ENCODE measurements at regions not wholly inside any gene's neighbourhood (a gene's known extent, or its start where the extent isn't known, plus 50 kb on each side); places are given as distances from the start of the nearest gene placed in this dataset.

GRCh38 chr16:51542981-51543815, 392.1 kb upstream of the SALL1 start:
- H3K4me1 ChIP-seq (ENCODE audit: insufficient read depth, low read length): peaks cover 12% of the 10 kb centered on the region; the same call in 1 of the 2 replicates
- intact Hi-C loops (cut with micrococcal nuclease; ENCODE audit: unreplicated experiment): no loop called here
- no peak overlapping the region for H3K9ac ChIP-seq (ENCODE audit: insufficient read depth, low read depth, low read length)
- no TSS peak for BruUV-seq (replicated peaks)
- ChIA-PET CTCF (ENCODE audit: low intra/inter-chr PET ratio, low total read pairs) (no interaction called here), POLR2A (no interaction called here)
- H4K20me1 ChIP-seq (ENCODE audit: insufficient read depth, low read length): no peaks in the 10 kb centered on the region
- H3K4me3 ChIP-seq (replicated peaks in 1 of 3; ENCODE audit: insufficient read depth in 1 of 3, low read depth in 2 of 3, low read length in 3 of 3): no peak overlapping the region
- no peaks in the 10 kb centered on the region; a peak in 1 of 5 replicates for H3K27me3 ChIP-seq (ENCODE audit: control insufficient read depth in 1 of 2, insufficient read depth in 2 of 2, low read length in 2 of 2)
- no peak for DNase-seq (ENCODE audit: low spot score)
- H3K36me3 ChIP-seq (replicated peaks in 1 of 2; ENCODE audit: control insufficient read depth in 1 of 2, insufficient read depth in 2 of 2, low read length in 2 of 2): no peaks in the 10 kb centered on the region
- H3K79me2 ChIP-seq (ENCODE audit: insufficient read depth, low read length): no peaks in the 10 kb centered on the region
- H3K9me3 ChIP-seq (ENCODE audit: low read length): no peaks in the 10 kb centered on the region
- in situ Hi-C loops (cut with HindIII; ENCODE audit: extremely low pct_ligation_motif_present, low pct_unique_long_range_greater_than_20kb): no loop called here
- FAIRE-seq: no peak
- no peak for TF ChIP-seq SNAPC4 (CRISPR knock-in tag; IDR thresholded peaks at IDR 0.05)
- H3K27ac ChIP-seq (ENCODE audit: extremely low read length, insufficient read depth, low read length): no peak overlapping the region
- ATAC-seq: no peak
- no peak overlapping the region for H3K4me2 ChIP-seq (ENCODE audit: low read depth, low read length)
- H2AFZ ChIP-seq (ENCODE audit: low read length): no peak overlapping the region
- 52% methylated on average over 12 of the region's 12 CpGs for WGBS (ENCODE audit: low lambda C conversion rate)

- H3K4me1 ChIP-seq (ENCODE audit: insufficient read depth, low read length): peaks cover 12% of the 10 kb centered on the region; the same call in 1 of the 2 replicates
- no peaks in the 10 kb centered on the region for H3K36me3 ChIP-seq (replicated peaks in 1 of 2; ENCODE audit: control insufficient read depth in 1 of 2, insufficient read depth in 2 of 2, low read length in 2 of 2)
- no peaks in the 10 kb centered on the region for H3K27me3 ChIP-seq (ENCODE audit: control insufficient read depth in 1 of 2, insufficient read depth in 2 of 2, low read length in 2 of 2)
- H3K9me3 ChIP-seq (ENCODE audit: low read length): no peaks in the 10 kb centered on the region
- no peak for FAIRE-seq
- H3K4me3 ChIP-seq (replicated peaks in 1 of 3; ENCODE audit: insufficient read depth in 1 of 3, low read depth in 2 of 3, low read length in 3 of 3): no peak overlapping the region
- H3K4me2 ChIP-seq (ENCODE audit: low read depth, low read length): no peak overlapping the region
- POLR2A ChIA-PET: no interaction called here
- no peaks in the 10 kb centered on the region for H3K79me2 ChIP-seq (ENCODE audit: insufficient read depth, low read length)
- 4% methylated on average over 2 of the region's 2 CpGs for WGBS (ENCODE audit: low lambda C conversion rate)
- no peak overlapping the region for H2AFZ ChIP-seq (ENCODE audit: low read length)
- CTCF ChIA-PET (ENCODE audit: low intra/inter-chr PET ratio, low total read pairs): no interaction called here
- no TSS peak for BruUV-seq (replicated peaks)
- in situ Hi-C loops (cut with HindIII; ENCODE audit: extremely low pct_ligation_motif_present, low pct_unique_long_range_greater_than_20kb) (no loop called here), intact Hi-C loops (cut with micrococcal nuclease; ENCODE audit: unreplicated experiment) (no loop called here)
- no peak overlapping the region for H3K9ac ChIP-seq (ENCODE audit: insufficient read depth, low read depth, low read length)
- no peak for ATAC-seq
- H4K20me1 ChIP-seq (ENCODE audit: insufficient read depth, low read length): no peaks in the 10 kb centered on the region
- no peak for DNase-seq (ENCODE audit: low spot score)
- no peak for TF ChIP-seq PRPF4 (IDR thresholded peaks at IDR 0.05; ENCODE audit: low read depth, low read length, poor library complexity, severe bottlenecking)
- TF ChIP-seq FOXO1 (CRISPR knock-in tag; IDR thresholded peaks at IDR 0.05): no peak
- no peak for TF ChIP-seq YEATS4 (CRISPR knock-in tag; IDR thresholded peaks at IDR 0.05; ENCODE audit: borderline replicate concordance)
- TF ChIP-seq KDM4B (CRISPR knock-in tag; IDR thresholded peaks at IDR 0.05): no peak
- no peak for TF ChIP-seq ZNF17 (CRISPR knock-in tag; IDR thresholded peaks at IDR 0.05)
- TF ChIP-seq ISL2 (CRISPR knock-in tag; IDR thresholded peaks at IDR 0.05): no peak
- no peak for TF ChIP-seq ZBTB7A (CRISPR knock-in tag; IDR thresholded peaks at IDR 0.05)
- H3K27ac ChIP-seq (ENCODE audit: extremely low read length, insufficient read depth, low read length): no peak overlapping the region
Measured at GRCh38 chr16:51540259-51540658, 389.2 kb upstream of the SALL1 start.
